Common myeloid progenitor, CD34-positive (primary cell): ENCODE measurements at regions not wholly inside any gene's neighbourhood (a gene's known extent, or its start where the extent isn't known, plus 50 kb on each side); places are given as distances from the start of the nearest gene placed in this dataset.
A peak's percentile ranks its signal among the peaks of the same experiment; 100 is the strongest.

Experiments
- CTCF ChIA-PET: fragments of 350-600 bp; sonication (Branson Sonifier 250); formaldehyde crosslinking; loops from one replicate; lab custom pipeline; 2021; ENCODE audit warnings: antibody characterized with exemption; lab: Charles Lee
- POLR2A ChIA-PET: fragments of 350-600 bp; sonication (Branson Sonifier 250); formaldehyde crosslinking; loops from one replicate; lab custom pipeline; 2021; ENCODE audit warnings: antibody characterized with exemption; lab: Charles Lee
- DNase-seq, 3 donors: peaks; one replicate each; pipeline versions ENCODE4 v3.0.0 to v3.0.0-alpha.2; 2013
- H3K27ac ChIP-seq, 2 experiments: 1 replicate in 1 of 2; 2 replicates in 1 of 2; pipeline ENCODE4 v1.7.0; 2013; ENCODE audit warnings: inconsistent platforms in 2 of 2, low read length in 2 of 2, mild to moderate bottlenecking in 2 of 2, low read depth in 1 of 2, moderate library complexity in 1 of 2; ENCODE audit not compliant: severe bottlenecking in 2 of 2, insufficient read depth in 1 of 2, poor library complexity in 1 of 2
- H3K27me3 ChIP-seq, 5 experiments: replicated peaks in 2 of 5; 1 replicate in 3 of 5; 2 replicates in 2 of 5; pipeline versions ENCODE4 v1.6.1 to v1.7.0; 2013; ENCODE audit warnings: low read length in 4 of 5, mild to moderate bottlenecking in 2 of 5, moderate library complexity in 2 of 5, inconsistent platforms in 1 of 5; ENCODE audit not compliant: insufficient read depth in 5 of 5, control insufficient read depth in 4 of 5
- H3K36me3 ChIP-seq, 4 experiments: 1 replicate in 2 of 4; 2 replicates in 2 of 4; pipeline versions ENCODE4 v1.6.1 to v1.7.0; 2013; ENCODE audit warnings: low read length in 3 of 4, control low read depth in 1 of 4, mild to moderate bottlenecking in 1 of 4; ENCODE audit not compliant: control insufficient read depth in 4 of 4, insufficient read depth in 4 of 4
- H3K4me1 ChIP-seq, 4 experiments: 1 replicate in 3 of 4; 2 replicates in 1 of 4; pipeline versions ENCODE4 v1.6.1 to v1.7.1; 2013; ENCODE audit warnings: low read length in 3 of 4, mild to moderate bottlenecking in 3 of 4, control low read depth in 1 of 4, inconsistent platforms in 1 of 4, moderate library complexity in 1 of 4; ENCODE audit not compliant: control insufficient read depth in 4 of 4, insufficient read depth in 4 of 4; ENCODE audit errors: control extremely low read depth in 1 of 4
- H3K4me3 ChIP-seq, 7 experiments: 1 replicate in 4 of 7; 2 replicates in 3 of 7; pipeline versions ENCODE4 v1.5.1 to v1.7.0; 2013; ENCODE audit warnings: mild to moderate bottlenecking in 7 of 7, low read length in 6 of 7, moderate library complexity in 6 of 7, inconsistent platforms in 2 of 7, low read depth in 2 of 7, control low read depth in 1 of 7; ENCODE audit not compliant: insufficient read depth in 4 of 7, control insufficient read depth in 1 of 7; ENCODE audit errors: extremely low read depth in 1 of 7
- H3K9me3 ChIP-seq, 5 experiments: 1 replicate in 4 of 5; 2 replicates in 1 of 5; pipeline versions ENCODE4 v1.6.1 to v1.7.1; 2013; ENCODE audit warnings: low read length in 4 of 5, mild to moderate bottlenecking in 2 of 5, inconsistent platforms in 1 of 5, low read depth in 1 of 5, moderate library complexity in 1 of 5; ENCODE audit not compliant: control insufficient read depth in 4 of 5, insufficient read depth in 2 of 5; ENCODE audit errors: control extremely low read depth in 1 of 5
- WGBS: methylation state at CpG from one replicate; pipeline ENCODE4 v1.1.5; 2013; ENCODE audit not compliant: insufficient coverage; 5-methylcytosine and 5-hydroxymethylcytosine counted together

GRCh38 chrX:109281483-109282275 is 200.2 kb downstream of the GUCY2F start:
- CTCF ChIA-PET, result no interaction called here
- POLR2A ChIA-PET, result no interaction called here
- DNase-seq, result peak; percentile 39 to 74 (median 68)
- Histone ChIP-seq H3K36me3 (no peaks in the 10 kb centered on the region), H3K9me3 (peaks cover 0 to 1% (median 0%) of the 10 kb centered on the region in 5 experiments), H3K27ac (no peak overlapping the region), H3K4me1 (peaks cover 0 to 1% (median 0%) of the 10 kb centered on the region in 4 experiments), H3K4me3 (no peak overlapping the region), H3K27me3 (peaks cover 0 to 46% (median 5%) of the 10 kb centered on the region in 5 experiments)
- 17% methylated on average over 2 of the region's 3 CpGs for WGBS

DNA sequence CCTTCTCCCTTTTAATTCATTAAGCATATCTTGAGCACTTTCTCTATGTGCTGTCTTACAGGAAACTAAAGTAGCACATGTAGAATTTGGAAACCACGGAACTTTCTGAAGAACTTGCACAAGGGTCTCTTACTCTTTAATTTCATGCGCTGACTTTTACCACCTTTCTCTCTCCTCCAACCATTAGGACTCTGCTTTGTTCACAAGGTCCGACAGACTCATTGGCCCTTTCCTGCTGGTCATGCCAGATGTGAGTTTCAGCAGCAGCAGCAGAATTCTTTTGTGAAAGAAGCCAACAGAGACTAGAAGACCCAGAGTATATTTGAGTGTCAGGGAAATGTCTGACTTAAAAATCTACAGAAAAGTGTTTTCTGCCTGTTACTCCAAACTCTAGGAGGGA is 207.1 kb downstream of the GUCY2F start:
- ChIA-PET CTCF (no interaction called here), POLR2A (no interaction called here)
- H3K36me3 ChIP-seq, result no peaks in the 10 kb centered on the region
- H3K27ac ChIP-seq, result no peak overlapping the region
- DNase-seq, result no peak
- H3K4me1 ChIP-seq, result no peaks in the 10 kb centered on the region
- WGBS, result 87% methylated on average over 3 of the region's 3 CpGs
- peaks cover 0 to 65% (median 7%) of the 10 kb centered on the region in 5 experiments for H3K27me3 ChIP-seq
- H3K4me3 ChIP-seq, result no peak overlapping the region
- peaks cover 0 to 1% (median 0%) of the 10 kb centered on the region in 5 experiments for H3K9me3 ChIP-seq

GRCh38 chrX:109270580-109271484 is 211.1 kb downstream of the GUCY2F start:
- 47% methylated on average over 2 of the region's 2 CpGs for WGBS
- CTCF ChIA-PET, result no interaction called here
- no peaks in the 10 kb centered on the region for H3K36me3 ChIP-seq

GRCh38 chrX:109268340-109268739 is 213.5 kb downstream of the GUCY2F start:
- no peaks in the 10 kb centered on the region for H3K4me1 ChIP-seq
- DNase-seq, result no peak
- POLR2A ChIA-PET, result no interaction called here
- H3K27ac ChIP-seq, result no peak overlapping the region
- H3K4me3 ChIP-seq, result no peak overlapping the region
- H3K36me3 ChIP-seq, result no peaks in the 10 kb centered on the region
- H3K9me3 ChIP-seq, result peaks cover 0 to 5% (median 0%) of the 10 kb centered on the region in 5 experiments
- peaks cover 0 to 32% (median 10%) of the 10 kb centered on the region in 5 experiments for H3K27me3 ChIP-seq
- CTCF ChIA-PET, result no interaction called here

More at GRCh38 chrX:109270580-109271484, 211.1 kb downstream of the GUCY2F start:
- Histone ChIP-seq H3K27ac (no peak overlapping the region), H3K4me1 (no peaks in the 10 kb centered on the region), H3K27me3 (peaks cover 0 to 46% (median 15%) of the 10 kb centered on the region in 5 experiments), H3K4me3 (no peak overlapping the region), H3K9me3 (no peaks in the 10 kb centered on the region)
- DNase-seq, result peak in 2 of 3 donors; percentile 26 to 33
- POLR2A ChIA-PET, result no interaction called here

GRCh38 chrX:109266034-109266433 is 215.9 kb downstream of the GUCY2F start:
- POLR2A ChIA-PET, result no interaction called here

GRCh38 chrX:109264878-109265277 is 217.0 kb downstream of the GUCY2F start:
- WGBS, result no CpG with 5 or more reads among the region's 1 CpG

More at GRCh38 chrX:109266034-109266433, 215.9 kb downstream of the GUCY2F start:
- Histone ChIP-seq H3K4me1 (no peaks in the 10 kb centered on the region), H3K36me3 (no peaks in the 10 kb centered on the region), H3K4me3 (no peak overlapping the region), H3K27ac (no peak overlapping the region), H3K9me3 (peaks cover 0 to 6% (median 0%) of the 10 kb centered on the region in 5 experiments), H3K27me3 (peaks cover 0 to 18% (median 10%) of the 10 kb centered on the region in 5 experiments)
- CTCF ChIA-PET, result no interaction called here
- no peak for DNase-seq

More at GRCh38 chrX:109264878-109265277, 217.0 kb downstream of the GUCY2F start:
- ChIA-PET POLR2A (no interaction called here), CTCF (no interaction called here)
- Histone ChIP-seq H3K36me3 (no peaks in the 10 kb centered on the region), H3K4me3 (no peak overlapping the region), H3K4me1 (no peaks in the 10 kb centered on the region), H3K9me3 (peaks cover 0 to 6% (median 0%) of the 10 kb centered on the region in 5 experiments), H3K27me3 (peaks cover 0 to 10% (median 5%) of the 10 kb centered on the region in 5 experiments), H3K27ac (no peak overlapping the region)
- DNase-seq, result no peak
